Colonic mucosa (tissue), 4 donors: ENCODE measurements at regions not wholly inside any gene's neighbourhood (a gene's known extent, or its start where the extent isn't known, plus 50 kb on each side); places are given as distances from the start of the nearest gene placed in this dataset.
A peak's percentile ranks its signal among the peaks of the same experiment; 100 is the strongest.

ENCODE experiments used
- DNase-seq: peaks from one replicate; pipeline ENCODE4 v3.0.0-alpha.2; 2020
- H3K27ac ChIP-seq: fragments of 200-600 bp; one replicate; pipeline ENCODE4 v1.8.0; 2021
- H3K27me3 ChIP-seq: fragments of 200-600 bp; one replicate; pipeline ENCODE4 v1.8.0; 2021
- H3K36me3 ChIP-seq: fragments of 200-600 bp; one replicate; pipeline ENCODE4 v1.8.0; 2021
- H3K4me1 ChIP-seq: fragments of 200-600 bp; one replicate; pipeline ENCODE4 v1.8.0; 2021; ENCODE audit warnings: mild to moderate bottlenecking
- H3K4me3 ChIP-seq: fragments of 200-600 bp; one replicate; pipeline ENCODE4 v1.8.0; 2021
- H3K9ac ChIP-seq, 2 donors: one replicate each; pipeline ENCODE4 v1.7.0; 2013; ENCODE audit warnings: control low read depth in 2 of 2, low read depth in 2 of 2, low read length in 2 of 2
- H3K9me3 ChIP-seq: fragments of 200-600 bp; one replicate; pipeline ENCODE4 v1.8.0; 2021
- intact Hi-C: fragments of 100-400 bp; cut with DNase I; formaldehyde crosslinking; loops from one replicate; pipeline ENCODE4 v1.14.1; 2022
- TF ChIP-seq, protein P1 (sequence below): fragments of 200-600 bp; IDR thresholded peaks from one replicate; pipeline ENCODE4 v1.8.0; 2022; ENCODE audit warnings: antibody characterized with exemption, mild to moderate bottlenecking
- donor health status: healthy.
- donor health status: DM: no; HTN: no; CAD: no.
- donor health status: DM: no; HTN: no; CAD: no.

DNA sequence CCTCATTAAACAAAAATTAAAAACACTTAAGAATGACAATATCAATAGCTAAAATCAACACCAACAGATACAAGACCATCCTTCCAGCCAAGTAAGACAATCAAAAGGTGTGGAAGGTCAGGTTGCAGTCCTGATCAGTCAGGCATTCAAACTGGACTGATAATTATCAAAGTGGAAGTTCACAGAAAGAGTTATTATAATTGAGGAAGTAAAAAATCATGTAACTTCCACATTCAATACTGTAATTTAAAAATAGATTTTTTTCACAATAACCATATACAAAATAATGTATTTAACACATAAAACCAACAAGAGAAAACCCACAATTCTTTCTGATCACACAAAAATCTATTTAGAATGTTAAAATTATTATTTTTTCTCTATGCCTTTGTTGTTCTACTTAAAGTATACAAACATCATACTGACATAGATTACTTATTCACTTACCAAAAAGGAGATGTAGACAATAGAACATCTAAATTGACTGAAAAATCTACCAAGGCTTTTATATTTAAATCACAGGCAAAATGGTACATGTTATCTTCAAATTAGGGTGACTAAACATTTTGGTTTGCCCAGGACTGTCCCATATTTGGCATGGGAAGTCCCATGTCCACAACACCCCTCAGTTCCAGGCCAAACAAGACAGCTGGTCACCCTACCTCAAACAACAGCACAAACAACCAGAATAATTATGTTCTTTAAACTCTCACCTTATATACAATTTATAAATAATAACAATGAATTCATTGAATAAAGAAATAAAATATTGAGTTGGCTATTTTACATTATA lies 142.5 kb upstream of the SLC24A2 start:
- Histone ChIP-seq H3K9ac (no peak overlapping the region), H3K27ac (no peak overlapping the region), H3K9me3 (no peaks in the 10 kb centered on the region), H3K4me1 (no peaks in the 10 kb centered on the region), H3K4me3 (no peak overlapping the region), H3K27me3 (no peaks in the 10 kb centered on the region), H3K36me3 (no peaks in the 10 kb centered on the region)
- intact Hi-C loops = no loop called here
- no peak for DNase-seq
- TF ChIP-seq, protein P1, sequence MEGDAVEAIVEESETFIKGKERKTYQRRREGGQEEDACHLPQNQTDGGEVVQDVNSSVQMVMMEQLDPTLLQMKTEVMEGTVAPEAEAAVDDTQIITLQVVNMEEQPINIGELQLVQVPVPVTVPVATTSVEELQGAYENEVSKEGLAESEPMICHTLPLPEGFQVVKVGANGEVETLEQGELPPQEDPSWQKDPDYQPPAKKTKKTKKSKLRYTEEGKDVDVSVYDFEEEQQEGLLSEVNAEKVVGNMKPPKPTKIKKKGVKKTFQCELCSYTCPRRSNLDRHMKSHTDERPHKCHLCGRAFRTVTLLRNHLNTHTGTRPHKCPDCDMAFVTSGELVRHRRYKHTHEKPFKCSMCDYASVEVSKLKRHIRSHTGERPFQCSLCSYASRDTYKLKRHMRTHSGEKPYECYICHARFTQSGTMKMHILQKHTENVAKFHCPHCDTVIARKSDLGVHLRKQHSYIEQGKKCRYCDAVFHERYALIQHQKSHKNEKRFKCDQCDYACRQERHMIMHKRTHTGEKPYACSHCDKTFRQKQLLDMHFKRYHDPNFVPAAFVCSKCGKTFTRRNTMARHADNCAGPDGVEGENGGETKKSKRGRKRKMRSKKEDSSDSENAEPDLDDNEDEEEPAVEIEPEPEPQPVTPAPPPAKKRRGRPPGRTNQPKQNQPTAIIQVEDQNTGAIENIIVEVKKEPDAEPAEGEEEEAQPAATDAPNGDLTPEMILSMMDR = no peak

DNA sequence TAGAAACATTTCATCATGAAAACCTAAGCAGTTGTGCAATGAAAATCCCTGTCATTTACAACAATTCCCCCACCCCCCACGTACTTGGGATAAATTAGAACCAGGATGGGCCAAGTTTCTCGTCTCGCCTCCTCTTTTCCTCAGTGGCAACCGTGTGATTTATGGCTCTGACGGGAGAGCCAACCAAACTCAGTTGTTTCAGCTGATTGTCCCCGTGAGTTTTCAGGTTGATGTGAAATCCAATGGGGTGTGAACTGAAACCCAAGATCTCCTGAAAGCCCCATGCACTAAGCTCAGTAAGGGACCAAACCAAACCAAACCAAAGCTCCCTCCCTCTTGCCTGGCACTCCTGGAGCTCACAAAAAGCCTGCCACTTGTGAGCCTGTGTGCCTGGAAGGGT lies 138.7 kb upstream of the SLC24A2 start:
- DNase-seq = no peak
- TF ChIP-seq, protein P1 = no peak
- Histone ChIP-seq H3K4me1 (no peaks in the 10 kb centered on the region), H3K9ac (no peak overlapping the region), H3K36me3 (no peaks in the 10 kb centered on the region), H3K9me3 (no peaks in the 10 kb centered on the region), H3K27ac (no peak overlapping the region), H3K4me3 (no peak overlapping the region), H3K27me3 (no peaks in the 10 kb centered on the region)
- intact Hi-C loops = loop anchor here (2.0 to 10.0 kb wide), 3 partner anchors 427 to 1183 kb away; no protein-coding TSS in a partner anchor

DNA sequence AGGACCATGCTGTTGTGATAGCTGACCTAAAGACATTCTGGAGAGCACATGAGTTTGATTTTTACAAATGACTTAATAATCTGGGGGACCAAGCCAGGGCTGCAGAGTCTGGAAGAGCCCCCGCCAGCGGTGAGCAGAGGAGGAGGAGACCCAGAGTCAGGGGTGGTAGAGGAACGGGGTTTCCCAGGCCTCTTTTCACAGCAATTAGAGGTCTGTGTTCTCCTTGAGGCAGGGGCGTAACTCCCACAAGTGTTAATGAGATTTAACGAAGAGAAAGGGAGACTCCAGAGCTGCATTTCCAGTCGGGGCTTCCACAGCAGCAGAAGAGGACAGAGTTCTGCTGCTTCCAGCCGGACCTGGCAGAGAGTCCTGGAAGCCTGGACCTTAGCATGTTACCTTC lies 137.9 kb upstream of the SLC24A2 start:
- H3K4me1 ChIP-seq = no peaks in the 10 kb centered on the region
- no peak overlapping the region for H3K9ac ChIP-seq
- intact Hi-C loops = loop anchor here (2.0 to 10.0 kb wide), 3 partner anchors 428 to 1184 kb away; no protein-coding TSS in a partner anchor
- H3K36me3 ChIP-seq = no peaks in the 10 kb centered on the region
- no peak overlapping the region for H3K4me3 ChIP-seq
- TF ChIP-seq, protein P1 = no peak
- H3K9me3 ChIP-seq = no peaks in the 10 kb centered on the region
- H3K27ac ChIP-seq = no peak overlapping the region
- no peaks in the 10 kb centered on the region for H3K27me3 ChIP-seq
- no peak for DNase-seq

DNA sequence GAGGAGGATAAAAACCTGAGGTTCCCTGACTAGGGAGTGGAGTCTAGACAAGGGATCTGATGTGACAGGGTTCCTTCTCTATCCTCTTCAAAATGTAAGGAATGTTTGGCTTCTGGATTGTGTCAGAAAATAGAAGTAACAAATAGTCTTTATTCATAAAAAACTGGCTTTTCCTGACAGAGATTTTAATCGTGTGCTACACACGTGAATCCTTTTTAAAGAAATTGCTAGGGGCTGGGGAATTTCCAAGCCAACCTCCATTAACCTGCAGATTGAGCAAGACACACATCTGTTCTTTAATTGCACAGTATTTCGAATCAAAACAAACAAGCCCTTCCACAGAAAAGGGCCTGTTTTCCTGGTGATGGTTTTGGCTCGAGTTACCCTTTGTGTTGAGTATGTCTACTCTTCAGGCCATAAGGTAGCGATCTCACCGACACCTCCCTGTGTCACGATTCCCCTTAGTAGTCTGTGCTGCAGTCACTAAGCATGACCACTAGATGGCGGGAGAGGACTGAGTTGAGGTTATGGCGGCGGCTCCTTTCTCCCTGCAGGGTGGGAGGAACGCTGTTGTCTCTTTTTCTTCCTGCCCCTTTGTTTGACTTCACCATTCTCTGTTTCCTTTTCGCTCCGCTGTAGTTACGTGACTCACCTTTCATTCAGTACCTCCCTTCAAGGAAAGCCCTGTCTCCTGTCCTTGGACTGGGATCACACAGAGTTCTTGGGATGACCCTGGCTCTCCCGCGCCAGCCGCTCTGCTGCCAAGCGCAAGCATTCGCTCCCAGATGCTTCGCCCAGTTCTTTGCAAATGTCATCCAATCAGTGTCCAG lies 137.1 kb upstream of the SLC24A2 start:
- Histone ChIP-seq H3K27me3 (no peaks in the 10 kb centered on the region), H3K9ac (no peak overlapping the region), H3K36me3 (no peaks in the 10 kb centered on the region), H3K4me1 (no peaks in the 10 kb centered on the region), H3K9me3 (no peaks in the 10 kb centered on the region), H3K27ac (no peak overlapping the region), H3K4me3 (peak overlapping the region; percentile 14)
- intact Hi-C loops = loop anchor here (2.0 to 10.0 kb wide), 3 partner anchors 429 to 1185 kb away; no protein-coding TSS in a partner anchor
- TF ChIP-seq, protein P1 = peak; percentile 90
- peak; percentile 79 for DNase-seq

DNA sequence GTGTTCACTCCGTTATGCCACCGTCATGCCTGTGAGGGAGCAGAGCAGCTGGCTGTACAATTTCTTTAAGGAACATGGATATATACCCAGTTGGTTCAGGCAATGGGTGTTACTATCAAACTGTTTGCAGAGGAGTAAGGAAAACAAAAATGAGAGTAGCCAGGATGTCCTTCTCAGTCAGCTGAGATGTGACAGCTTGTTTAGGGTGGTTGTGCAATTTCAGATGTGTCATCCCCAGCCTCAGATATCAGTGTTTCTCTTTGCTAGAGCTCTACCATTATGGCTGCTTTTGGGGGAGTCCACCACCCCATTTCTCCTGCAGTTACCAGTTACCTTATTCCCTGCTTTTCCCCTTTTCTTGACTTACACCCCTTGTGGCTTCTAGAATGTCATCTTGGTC lies 135.2 kb upstream of the SLC24A2 start:
- intact Hi-C loops = loop anchor here (10.0 kb wide), 1 partner anchor 431 kb away; no protein-coding TSS in a partner anchor
- TF ChIP-seq, protein P1 = no peak

More for the DNA sequence above, 135.2 kb upstream of the SLC24A2 start:
- H3K27ac ChIP-seq = no peak overlapping the region
- H3K4me3 ChIP-seq = no peak overlapping the region
- H3K9me3 ChIP-seq = no peaks in the 10 kb centered on the region
- DNase-seq = no peak
- no peaks in the 10 kb centered on the region for H3K27me3 ChIP-seq
- no peaks in the 10 kb centered on the region for H3K4me1 ChIP-seq
- no peaks in the 10 kb centered on the region for H3K36me3 ChIP-seq
- H3K9ac ChIP-seq = no peak overlapping the region
